GM04503 (cell line): ENCODE measurements at regions not wholly inside any gene's neighbourhood (a gene's known extent, or its start where the extent isn't known, plus 50 kb on each side); places are given as distances from the start of the nearest gene placed in this dataset.
A peak's percentile ranks its signal among the peaks of the same experiment; 100 is the strongest.

Experiments used
- DNase-seq: peaks from one replicate; pipeline ENCODE4 v3.0.0-alpha.2; 2012; ENCODE audit warnings: low read depth

- no peak for DNase-seq
Measured at GRCh38 chr15:70491201-70491621, 272.1 kb downstream of the UACA start.

- DNase-seq, result no peak
Measured at GRCh38 chr15:70490838-70491155, 272.6 kb downstream of the UACA start.

GRCh38 chr15:70490148-70490837 lies 273.1 kb downstream of the UACA start:
- DNase-seq, result no peak

- no peak for DNase-seq
Measured at GRCh38 chr15:70488941-70489848, 274.2 kb downstream of the UACA start.

GRCh38 chr15:70488002-70488605 lies 275.3 kb downstream of the UACA start:
- DNase-seq, result no peak

- DNase-seq, result no peak
Measured at GRCh38 chr15:70487387-70487740, 276.0 kb downstream of the UACA start.

GRCh38 chr15:70486451-70487386 lies 276.6 kb downstream of the UACA start:
- DNase-seq, result peak; percentile 74

GRCh38 chr15:70486012-70486411 lies 277.3 kb downstream of the UACA start:
- DNase-seq, result no peak

GRCh38 chr15:70484993-70485392 lies 278.4 kb downstream of the UACA start:
- DNase-seq, result no peak

- no peak for DNase-seq
Measured at GRCh38 chr15:70483513-70483912, 279.8 kb downstream of the UACA start.

- no peak for DNase-seq
Measured at GRCh38 chr15:70480196-70480856, 283.0 kb downstream of the UACA start.

- no peak for DNase-seq
Measured at GRCh38 chr15:70479785-70480184, 283.6 kb downstream of the UACA start.

- DNase-seq, result no peak
Measured at GRCh38 chr15:70479056-70479455, 284.3 kb downstream of the UACA start.

- DNase-seq, result no peak
Measured at GRCh38 chr15:70478251-70478990, 284.9 kb downstream of the UACA start.

- no peak for DNase-seq
Measured at GRCh38 chr15:70477750-70478250, 285.6 kb downstream of the UACA start.

GRCh38 chr15:70476441-70476840 lies 286.9 kb downstream of the UACA start:
- no peak for DNase-seq

- no peak for DNase-seq
Measured at GRCh38 chr15:70475921-70476320, 287.4 kb downstream of the UACA start.

GRCh38 chr15:70475407-70475781 lies 288.0 kb downstream of the UACA start:
- DNase-seq, result no peak

- DNase-seq, result peak; percentile 100
Measured at GRCh38 chr15:70474471-70475406, 288.6 kb downstream of the UACA start.
